ENCODE measurements at regions not wholly inside any gene's neighbourhood (a gene's known extent, or its start where the extent isn't known, plus 50 kb on each side); places are given as distances from the start of the nearest gene placed in this dataset.
"Not testable (repeated sequence)": the region's sequence is repeated elsewhere in the genome, so short reads cannot be mapped to it uniquely, and the experiment has no call there.

DNA sequence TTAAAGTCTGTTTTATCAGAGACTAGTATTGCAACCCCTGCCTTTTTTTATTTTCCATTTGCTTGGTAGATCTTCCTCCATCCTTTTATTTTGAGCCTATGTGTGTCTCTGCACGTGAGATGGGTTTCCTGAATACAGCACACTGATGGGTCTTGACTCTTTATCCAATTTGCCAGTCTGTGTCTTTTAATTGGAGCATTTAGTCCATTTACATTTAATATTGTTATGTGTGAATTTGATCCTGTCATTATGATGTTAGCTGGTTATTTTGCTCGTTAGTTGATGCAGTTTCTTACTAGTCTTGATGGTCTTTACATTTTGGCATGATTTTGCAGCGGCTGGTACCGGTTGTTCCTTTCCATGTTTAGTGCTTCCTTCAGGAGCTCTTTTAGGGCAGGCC is 381.5 kb upstream of the ZEB2 start:
- not testable (repeated sequence) for H3K4me1 ChIP-seq (ENCODE audit: control insufficient read depth in 3 of 3, insufficient read depth in 2 of 3, low read depth in 1 of 3, low read length in 2 of 3); H3K27ac ChIP-seq (ENCODE audit: low read depth in 1 of 3, low read length in 2 of 3); H3K4me3 ChIP-seq (ENCODE audit: low read depth in 1 of 3, low read length in 3 of 3); H3K36me3 ChIP-seq (ENCODE audit: control insufficient read depth in 3 of 3, insufficient read depth in 2 of 3, low read depth in 1 of 3, low read length in 3 of 3); H3K27me3 ChIP-seq (ENCODE audit: control insufficient read depth in 3 of 3, insufficient read depth in 3 of 3, low read length in 3 of 3); H3K9me3 ChIP-seq (ENCODE audit: control insufficient read depth in 2 of 2, insufficient read depth in 1 of 2, low read depth in 1 of 2, low read length in 1 of 2); FAIRE-seq; DNase-seq
- 44 to 57% (median 54%) methylated on average over 3 to 4 of the region's 4 CpGs for WGBS, 3 donors

DNA sequence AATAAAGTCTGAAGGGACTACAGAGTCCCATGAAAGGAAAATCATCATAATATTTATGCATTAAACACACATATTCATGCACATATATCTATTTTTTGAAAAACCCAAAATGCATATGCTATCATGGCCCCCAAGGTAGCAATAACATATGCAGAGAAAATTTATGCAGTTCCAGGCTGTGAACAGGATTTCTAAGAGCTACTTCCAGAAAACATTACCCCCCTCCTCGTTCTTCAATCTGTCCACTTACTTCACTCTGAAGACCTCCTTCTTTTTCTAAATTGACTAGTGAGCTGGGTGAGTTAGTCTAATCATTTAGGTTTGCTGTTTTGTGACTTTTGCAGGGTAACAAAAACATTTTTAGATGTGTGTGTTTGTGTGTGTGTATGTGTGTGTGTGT is 376.4 kb upstream of the ZEB2 start:
- Histone ChIP-seq H3K4me1 (ENCODE audit: control insufficient read depth in 3 of 3, insufficient read depth in 2 of 3, low read depth in 1 of 3, low read length in 2 of 3) (no peaks in the 10 kb centered on the region), H3K27ac (ENCODE audit: low read depth in 1 of 3, low read length in 2 of 3) (no peak overlapping the region), H3K9me3 (ENCODE audit: control insufficient read depth in 2 of 2, insufficient read depth in 1 of 2, low read depth in 1 of 2, low read length in 1 of 2) (no peaks in the 10 kb centered on the region), H3K27me3 (ENCODE audit: control insufficient read depth in 3 of 3, insufficient read depth in 3 of 3, low read length in 3 of 3) (no peaks in the 10 kb centered on the region), H3K4me3 (ENCODE audit: low read depth in 1 of 3, low read length in 3 of 3) (no peak overlapping the region), H3K36me3 (ENCODE audit: control insufficient read depth in 3 of 3, insufficient read depth in 2 of 3, low read depth in 1 of 3, low read length in 3 of 3) (no peaks in the 10 kb centered on the region)
- DNase-seq (no peak), FAIRE-seq (no peak)
- 34 to 77% (median 60%) methylated on average over 1 of the region's 1 CpG for WGBS, 3 donors

DNA sequence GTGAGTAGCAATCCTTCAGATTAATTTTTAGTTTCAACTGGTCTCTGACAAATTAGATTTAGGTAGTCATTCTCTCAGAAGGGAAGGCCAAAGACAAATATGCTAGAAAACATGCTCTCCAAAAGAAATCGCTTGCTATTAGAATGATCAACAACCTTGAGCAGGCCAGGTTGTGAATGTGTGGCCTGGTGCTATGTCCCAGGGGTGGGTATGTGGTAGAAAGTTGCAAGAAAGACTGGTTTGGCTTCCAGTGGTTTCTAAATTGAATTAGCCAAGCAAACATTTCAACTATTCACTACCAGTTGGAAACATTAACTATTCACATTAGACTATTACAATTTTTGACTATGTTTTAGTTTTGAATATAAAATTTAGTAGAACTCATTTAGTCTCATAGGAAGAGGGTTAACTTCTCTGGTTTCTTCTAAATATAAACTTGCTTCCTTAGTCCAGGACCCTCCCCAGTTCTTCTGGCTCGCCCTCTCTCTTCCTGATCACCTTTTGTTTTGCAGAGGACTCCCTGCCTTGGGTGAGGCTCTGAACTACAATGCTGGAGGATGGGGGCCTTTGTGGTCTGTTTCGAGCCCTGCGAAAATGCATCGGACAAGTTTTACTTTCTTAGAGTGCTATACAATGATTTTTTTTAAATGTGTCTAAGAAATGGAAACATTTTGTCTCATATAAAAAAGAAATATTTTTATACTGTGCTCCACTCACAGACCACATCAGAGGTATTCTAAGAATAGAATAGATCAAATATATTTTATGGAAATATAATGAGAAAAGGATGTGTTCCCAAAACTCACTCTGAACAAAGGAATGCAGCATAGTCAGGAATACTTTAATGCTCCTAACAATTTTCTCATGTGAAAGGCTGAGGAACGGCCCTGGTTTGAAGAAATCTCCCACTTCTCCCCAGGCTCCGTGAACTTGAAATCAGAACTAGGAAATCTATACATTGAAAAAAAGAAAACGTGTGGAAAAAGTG is 375.0 kb upstream of the ZEB2 start:
- DNase-seq (no peak), FAIRE-seq (no peak)
- H3K4me1 ChIP-seq (ENCODE audit: control insufficient read depth in 3 of 3, insufficient read depth in 2 of 3, low read depth in 1 of 3, low read length in 2 of 3), result no peaks in the 10 kb centered on the region
- whole genome bisulfite sequencing, 3 donors, result 77 to 79% (median 78%) methylated on average over 8 of the region's 8 CpGs
- no peaks in the 10 kb centered on the region for H3K36me3 ChIP-seq (ENCODE audit: control insufficient read depth in 3 of 3, insufficient read depth in 2 of 3, low read depth in 1 of 3, low read length in 3 of 3)
- no peak overlapping the region for H3K4me3 ChIP-seq (ENCODE audit: low read depth in 1 of 3, low read length in 3 of 3)
- no peaks in the 10 kb centered on the region for H3K9me3 ChIP-seq (ENCODE audit: control insufficient read depth in 2 of 2, insufficient read depth in 1 of 2, low read depth in 1 of 2, low read length in 1 of 2)
- H3K27me3 ChIP-seq (ENCODE audit: control insufficient read depth in 3 of 3, insufficient read depth in 3 of 3, low read length in 3 of 3), result no peaks in the 10 kb centered on the region
- H3K27ac ChIP-seq (ENCODE audit: low read depth in 1 of 3, low read length in 2 of 3), result no peak overlapping the region

DNA sequence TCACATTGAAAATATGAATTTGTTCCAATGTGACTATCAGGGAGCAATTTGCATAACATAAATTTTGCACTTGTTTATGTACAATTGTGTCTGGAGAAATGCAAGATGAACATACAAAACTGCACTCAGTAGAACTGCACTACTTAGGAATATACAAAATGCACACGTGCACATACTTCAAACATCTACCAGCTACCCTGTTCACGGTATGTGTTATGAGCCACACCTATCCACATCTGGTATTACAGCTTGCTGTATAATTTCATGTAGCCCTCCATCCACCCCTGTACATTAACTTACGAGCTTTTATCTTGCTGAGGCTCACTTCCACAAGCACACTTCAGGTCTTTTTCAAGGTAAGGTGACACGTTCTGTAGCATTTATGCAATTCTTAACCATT is 373.5 kb upstream of the ZEB2 start:
- FAIRE-seq, result no peak

DNA sequence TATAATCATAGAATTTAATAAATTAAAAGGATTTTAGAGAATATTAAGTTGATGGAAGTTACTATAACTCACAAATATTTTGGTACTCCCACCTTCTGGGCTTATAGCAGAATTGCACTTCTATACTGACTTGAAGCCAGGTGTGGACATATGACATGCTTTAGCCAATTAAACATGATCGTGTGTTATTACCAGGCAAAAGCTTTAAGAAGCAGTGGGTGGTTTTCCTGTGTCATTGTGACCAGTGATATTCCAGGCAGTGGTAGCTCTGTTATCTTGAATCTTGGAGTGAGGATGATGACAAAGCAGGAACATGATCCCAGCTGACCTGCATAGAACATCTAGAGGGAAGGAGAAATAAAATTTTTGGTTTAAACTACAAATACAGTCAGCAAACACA is 370.9 kb upstream of the ZEB2 start:
- Histone ChIP-seq H3K9me3 (ENCODE audit: control insufficient read depth in 2 of 2, insufficient read depth in 1 of 2, low read depth in 1 of 2, low read length in 1 of 2) (no peaks in the 10 kb centered on the region), H3K27ac (ENCODE audit: low read depth in 1 of 3, low read length in 2 of 3) (no peak overlapping the region), H3K4me3 (ENCODE audit: low read depth in 1 of 3, low read length in 3 of 3) (no peak overlapping the region), H3K4me1 (ENCODE audit: control insufficient read depth in 3 of 3, insufficient read depth in 2 of 3, low read depth in 1 of 3, low read length in 2 of 3) (no peaks in the 10 kb centered on the region), H3K36me3 (ENCODE audit: control insufficient read depth in 3 of 3, insufficient read depth in 2 of 3, low read depth in 1 of 3, low read length in 3 of 3) (no peaks in the 10 kb centered on the region), H3K27me3 (ENCODE audit: control insufficient read depth in 3 of 3, insufficient read depth in 3 of 3, low read length in 3 of 3) (no peaks in the 10 kb centered on the region)
- FAIRE-seq, result no peak
- no peak for DNase-seq
- 38 to 43% (median 41%) methylated on average over 1 of the region's 1 CpG for WGBS, 3 donors

More for the DNA sequence above, 373.5 kb upstream of the ZEB2 start:
- H3K27me3 ChIP-seq (ENCODE audit: control insufficient read depth in 3 of 3, insufficient read depth in 3 of 3, low read length in 3 of 3), result no peaks in the 10 kb centered on the region
- H3K4me1 ChIP-seq (ENCODE audit: control insufficient read depth in 3 of 3, insufficient read depth in 2 of 3, low read depth in 1 of 3, low read length in 2 of 3), result no peaks in the 10 kb centered on the region
- no peak overlapping the region for H3K4me3 ChIP-seq (ENCODE audit: low read depth in 1 of 3, low read length in 3 of 3)
- no peak overlapping the region for H3K27ac ChIP-seq (ENCODE audit: low read depth in 1 of 3, low read length in 2 of 3)
- WGBS, 3 donors, result 72 to 90% (median 76%) methylated on average over 4 of the region's 4 CpGs
- H3K9me3 ChIP-seq (ENCODE audit: control insufficient read depth in 2 of 2, insufficient read depth in 1 of 2, low read depth in 1 of 2, low read length in 1 of 2), result no peaks in the 10 kb centered on the region
- DNase-seq, result no peak
- H3K36me3 ChIP-seq (ENCODE audit: control insufficient read depth in 3 of 3, insufficient read depth in 2 of 3, low read depth in 1 of 3, low read length in 3 of 3), result no peaks in the 10 kb centered on the region

GRCh38 chr2:144889348-144889747 is 369.4 kb upstream of the ZEB2 start:
- WGBS, 3 donors, result 82 to 93% (median 92%) methylated on average over 5 of the region's 5 CpGs
- FAIRE-seq, result no peak

GRCh38 chr2:144886862-144887261 is 366.9 kb upstream of the ZEB2 start:
- no peak for DNase-seq

More at GRCh38 chr2:144889348-144889747, 369.4 kb upstream of the ZEB2 start:
- Histone ChIP-seq H3K27ac (ENCODE audit: low read depth in 1 of 3, low read length in 2 of 3) (no peak overlapping the region), H3K4me3 (ENCODE audit: low read depth in 1 of 3, low read length in 3 of 3) (no peak overlapping the region), H3K4me1 (ENCODE audit: control insufficient read depth in 3 of 3, insufficient read depth in 2 of 3, low read depth in 1 of 3, low read length in 2 of 3) (no peaks in the 10 kb centered on the region), H3K36me3 (ENCODE audit: control insufficient read depth in 3 of 3, insufficient read depth in 2 of 3, low read depth in 1 of 3, low read length in 3 of 3) (no peaks in the 10 kb centered on the region), H3K9me3 (ENCODE audit: control insufficient read depth in 2 of 2, insufficient read depth in 1 of 2, low read depth in 1 of 2, low read length in 1 of 2) (no peaks in the 10 kb centered on the region), H3K27me3 (ENCODE audit: control insufficient read depth in 3 of 3, insufficient read depth in 3 of 3, low read length in 3 of 3) (no peaks in the 10 kb centered on the region)
- DNase-seq, result no peak

DNA sequence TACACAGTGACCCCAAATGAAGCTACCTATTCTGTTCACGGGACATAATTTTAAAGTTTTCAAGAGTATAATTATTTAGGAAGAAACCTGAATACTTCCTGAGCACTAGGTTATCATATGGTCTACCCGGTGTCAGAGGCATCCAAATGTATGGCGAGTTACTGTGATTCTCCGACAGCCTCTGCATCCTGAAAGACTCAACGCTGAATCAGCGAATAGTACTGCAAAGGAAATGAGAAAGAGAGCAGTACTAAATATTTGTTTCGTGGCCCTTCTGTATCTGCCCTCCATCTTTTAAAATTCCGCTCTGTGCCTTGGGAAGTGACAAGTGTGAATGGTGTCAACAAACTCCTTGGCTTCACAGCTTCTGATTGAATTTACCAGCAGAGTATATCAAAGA is 358.0 kb upstream of the ZEB2 start:
- Histone ChIP-seq H3K4me1 (ENCODE audit: control insufficient read depth in 3 of 3, insufficient read depth in 2 of 3, low read depth in 1 of 3, low read length in 2 of 3) (no peaks in the 10 kb centered on the region), H3K27ac (ENCODE audit: low read depth in 1 of 3, low read length in 2 of 3) (no peak overlapping the region), H3K27me3 (ENCODE audit: control insufficient read depth in 3 of 3, insufficient read depth in 3 of 3, low read length in 3 of 3) (no peaks in the 10 kb centered on the region), H3K9me3 (ENCODE audit: control insufficient read depth in 2 of 2, insufficient read depth in 1 of 2, low read depth in 1 of 2, low read length in 1 of 2) (no peaks in the 10 kb centered on the region), H3K4me3 (ENCODE audit: low read depth in 1 of 3, low read length in 3 of 3) (no peak overlapping the region), H3K36me3 (ENCODE audit: control insufficient read depth in 3 of 3, insufficient read depth in 2 of 3, low read depth in 1 of 3, low read length in 3 of 3) (no peaks in the 10 kb centered on the region)
- DNase-seq (no peak), FAIRE-seq (no peak)
- 87 to 91% (median 89%) methylated on average over 8 of the region's 8 CpGs for WGBS, 3 donors

More at GRCh38 chr2:144886862-144887261, 366.9 kb upstream of the ZEB2 start:
- Histone ChIP-seq H3K4me1 (ENCODE audit: control insufficient read depth in 3 of 3, insufficient read depth in 2 of 3, low read depth in 1 of 3, low read length in 2 of 3) (no peaks in the 10 kb centered on the region), H3K27ac (ENCODE audit: low read depth in 1 of 3, low read length in 2 of 3) (no peak overlapping the region), H3K27me3 (ENCODE audit: control insufficient read depth in 3 of 3, insufficient read depth in 3 of 3, low read length in 3 of 3) (no peaks in the 10 kb centered on the region), H3K4me3 (ENCODE audit: low read depth in 1 of 3, low read length in 3 of 3) (no peak overlapping the region), H3K9me3 (ENCODE audit: control insufficient read depth in 2 of 2, insufficient read depth in 1 of 2, low read depth in 1 of 2, low read length in 1 of 2) (no peaks in the 10 kb centered on the region), H3K36me3 (ENCODE audit: control insufficient read depth in 3 of 3, insufficient read depth in 2 of 3, low read depth in 1 of 3, low read length in 3 of 3) (no peaks in the 10 kb centered on the region)
- 58 to 65% (median 61%) methylated on average over 3 of the region's 3 CpGs for WGBS, 3 donors
- FAIRE-seq, result no peak
